Stomach (tissue), 8 donors: ENCODE measurements at regions not wholly inside any gene's neighbourhood (a gene's known extent, or its start where the extent isn't known, plus 50 kb on each side); places are given as distances from the start of the nearest gene placed in this dataset.

Experiments
- DNase-seq, 2 donors: peaks; one replicate each; pipeline versions ENCODE4 v3.0.0 to v3.0.0-alpha.2; 2013 to 2019
- H3K27ac ChIP-seq, 5 donors: fragments of 200-600 bp in 4 of 5; sonication (generic) in 4 of 5; one replicate each; pipeline ENCODE4 v1.5.1; 2013 to 2019; ENCODE audit warnings: mild to moderate bottlenecking in 1 of 5, moderate library complexity in 1 of 5
- H3K27me3 ChIP-seq, 3 donors: fragments of 200-600 bp; sonication (generic); one replicate each; pipeline ENCODE4 v1.5.1; 2017 to 2019; ENCODE audit warnings: mixed run types in 1 of 3
- H3K36me3 ChIP-seq, 4 donors: fragments of 200-600 bp; sonication (generic); 1 replicate in 3 of 4; 2 replicates in 1 of 4; pipeline ENCODE4 v1.5.1; 2016 to 2019
- H3K4me1 ChIP-seq, 4 donors: fragments of 200-600 bp; sonication (generic); one replicate each; pipeline ENCODE4 v1.5.1; 2016 to 2019
- H3K4me3 ChIP-seq, 4 donors: fragments of 200-600 bp; sonication (generic) in 3 of 4; one replicate each; pipeline ENCODE4 v1.5.1; 2016 to 2019; ENCODE audit warnings: mild to moderate bottlenecking in 1 of 4
- H3K9me3 ChIP-seq, 4 donors: fragments of 200-600 bp; sonication (generic); one replicate each; pipeline ENCODE4 v1.5.1; 2016 to 2019
- EP300 ChIP-seq: sonication (generic); formaldehyde crosslinking; IDR thresholded peaks from one replicate; pipeline ENCODE4 v1.6.1; 2017; ENCODE audit warnings: antibody characterized with exemption
- POLR2A ChIP-seq, 4 donors: fragments of 450-650 bp; IDR thresholded peaks; one replicate each; pipeline ENCODE4 v1.6.1; 2016; ENCODE audit warnings: antibody characterized with exemption in 4 of 4, control low read depth in 2 of 4, mild to moderate bottlenecking in 1 of 4, moderate library complexity in 1 of 4
- POLR2AphosphoS5 ChIP-seq, 3 donors: sonication (generic); formaldehyde crosslinking; IDR thresholded peaks; one replicate each; pipeline ENCODE4 v1.6.1; 2016; ENCODE audit warnings: antibody characterized with exemption in 3 of 3
- WGBS, 5 donors: extraction: QIAGEN DNeasy Blood & Tissue Kit in 3 of 5; methylation state at CpG; one replicate each; pipeline versions ENCODE4 v1.1.5 to v1.1.7; 2013 to 2018; 5-methylcytosine and 5-hydroxymethylcytosine counted together
- intact Hi-C: fragments of 100-400 bp; cut with DNase I; formaldehyde crosslinking; loops from one replicate; pipeline ENCODE4 v1.15.1; 2023; ENCODE audit warnings: low total_unique reads
- TF ChIP-seq, protein P1 (sequence below), 7 experiments: fragments of 450-650 bp in 4 of 7; fragments of 200-600 bp in 3 of 7; sonication (generic) in 3 of 7; IDR thresholded peaks; one replicate each; pipeline ENCODE4 v1.5.1; 2016 to 2019; ENCODE audit warnings: antibody characterized with exemption in 7 of 7, control low read depth in 2 of 7, mild to moderate bottlenecking in 1 of 7
- donor health status: healthy with polysubstance abuse.
- donor health status: Bipolar disorder and iron deficiency.
- donor health status: healthy.

DNA sequence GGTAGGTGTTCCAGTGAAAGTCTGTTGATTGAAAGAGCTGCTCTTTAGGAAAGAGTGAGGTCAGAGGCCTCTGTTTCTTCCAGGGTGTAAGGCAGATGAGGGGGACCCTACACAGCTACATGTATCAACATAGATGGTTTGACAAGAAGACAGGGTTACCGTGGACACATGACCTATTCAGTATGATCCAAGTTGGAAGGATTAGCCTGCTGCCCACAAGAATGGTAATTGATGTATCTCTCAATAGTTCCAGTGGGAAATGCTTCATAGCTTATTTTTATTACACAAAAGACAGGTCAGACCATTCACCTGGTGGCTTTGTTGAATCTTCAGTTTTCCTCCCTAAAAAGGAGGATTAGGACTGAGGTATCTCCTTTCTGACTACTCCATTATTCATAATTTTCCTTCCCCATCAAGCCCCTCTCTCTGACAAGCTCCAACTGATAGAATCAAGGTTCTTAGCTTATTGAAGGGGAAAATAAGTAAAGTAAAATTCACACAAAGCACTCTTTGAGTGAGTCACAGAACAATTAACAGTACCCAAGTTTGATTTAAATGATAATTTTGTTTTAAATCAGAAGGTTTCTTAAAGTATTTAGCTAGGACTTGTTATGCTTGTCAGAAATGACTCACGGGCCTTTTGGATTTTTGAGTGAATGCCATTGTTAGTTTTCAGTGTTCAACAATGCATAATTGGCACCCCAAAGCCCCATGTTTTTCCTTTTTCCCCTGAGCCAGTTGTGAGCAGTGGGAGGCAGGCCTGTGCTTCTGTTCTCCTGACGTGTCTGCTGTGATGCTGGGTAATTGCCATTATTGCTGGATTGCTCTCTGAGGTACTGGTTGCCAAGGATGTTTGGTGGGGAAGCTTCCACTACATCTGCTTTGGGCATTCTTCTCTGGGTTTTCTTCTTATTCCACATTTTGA, 373.2 kb downstream of the DDX10 start:
- Histone ChIP-seq H3K36me3 (no peaks in the 10 kb centered on the region), H3K4me1 (no peaks in the 10 kb centered on the region), H3K27me3 (no peaks in the 10 kb centered on the region), H3K9me3 (no peaks in the 10 kb centered on the region), H3K27ac (no peak overlapping the region), H3K4me3 (no peak overlapping the region)
- 51 to 57% (median 52%) methylated on average over 3 of the region's 3 CpGs for WGBS, 5 donors
- DNase-seq: no peak
- intact Hi-C loops: no loop called here
- TF ChIP-seq POLR2AphosphoS5 (IDR thresholded peaks at IDR 0.05) (no peak), POLR2A (IDR thresholded peaks at IDR 0.05) (no peak), EP300 (no peak)
- TF ChIP-seq, protein P1, sequence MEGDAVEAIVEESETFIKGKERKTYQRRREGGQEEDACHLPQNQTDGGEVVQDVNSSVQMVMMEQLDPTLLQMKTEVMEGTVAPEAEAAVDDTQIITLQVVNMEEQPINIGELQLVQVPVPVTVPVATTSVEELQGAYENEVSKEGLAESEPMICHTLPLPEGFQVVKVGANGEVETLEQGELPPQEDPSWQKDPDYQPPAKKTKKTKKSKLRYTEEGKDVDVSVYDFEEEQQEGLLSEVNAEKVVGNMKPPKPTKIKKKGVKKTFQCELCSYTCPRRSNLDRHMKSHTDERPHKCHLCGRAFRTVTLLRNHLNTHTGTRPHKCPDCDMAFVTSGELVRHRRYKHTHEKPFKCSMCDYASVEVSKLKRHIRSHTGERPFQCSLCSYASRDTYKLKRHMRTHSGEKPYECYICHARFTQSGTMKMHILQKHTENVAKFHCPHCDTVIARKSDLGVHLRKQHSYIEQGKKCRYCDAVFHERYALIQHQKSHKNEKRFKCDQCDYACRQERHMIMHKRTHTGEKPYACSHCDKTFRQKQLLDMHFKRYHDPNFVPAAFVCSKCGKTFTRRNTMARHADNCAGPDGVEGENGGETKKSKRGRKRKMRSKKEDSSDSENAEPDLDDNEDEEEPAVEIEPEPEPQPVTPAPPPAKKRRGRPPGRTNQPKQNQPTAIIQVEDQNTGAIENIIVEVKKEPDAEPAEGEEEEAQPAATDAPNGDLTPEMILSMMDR (IDR thresholded peaks at IDR 0.05): no peak

DNA sequence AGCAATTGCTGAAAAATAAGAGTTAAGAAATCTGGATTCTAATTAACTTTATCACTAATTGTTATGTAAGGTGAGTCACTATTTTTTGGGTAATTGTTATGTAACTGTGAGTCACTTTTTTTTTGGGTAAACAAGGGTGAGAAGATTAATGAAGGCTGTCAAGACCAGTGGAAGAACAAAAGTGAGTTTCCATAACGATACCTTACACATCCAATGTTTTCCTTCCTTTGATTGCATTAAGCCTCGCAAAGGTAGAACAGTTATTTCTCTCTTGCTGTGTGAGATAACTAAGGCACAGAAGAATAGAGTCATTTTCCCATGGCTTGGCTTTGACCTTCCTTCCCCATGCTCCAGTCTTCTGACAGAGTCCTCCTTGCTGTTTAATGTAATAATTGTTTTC, 374.7 kb downstream of the DDX10 start:
- intact Hi-C loops: no loop called here
- Histone ChIP-seq H3K9me3 (no peaks in the 10 kb centered on the region), H3K36me3 (no peaks in the 10 kb centered on the region), H3K27me3 (no peaks in the 10 kb centered on the region), H3K27ac (no peak overlapping the region), H3K4me3 (no peak overlapping the region), H3K4me1 (no peaks in the 10 kb centered on the region)
- no peak for DNase-seq
- no peak for TF ChIP-seq EP300
- WGBS, 5 donors: 27 to 48% (median 39%) methylated on average over 2 of the region's 2 CpGs

DNA sequence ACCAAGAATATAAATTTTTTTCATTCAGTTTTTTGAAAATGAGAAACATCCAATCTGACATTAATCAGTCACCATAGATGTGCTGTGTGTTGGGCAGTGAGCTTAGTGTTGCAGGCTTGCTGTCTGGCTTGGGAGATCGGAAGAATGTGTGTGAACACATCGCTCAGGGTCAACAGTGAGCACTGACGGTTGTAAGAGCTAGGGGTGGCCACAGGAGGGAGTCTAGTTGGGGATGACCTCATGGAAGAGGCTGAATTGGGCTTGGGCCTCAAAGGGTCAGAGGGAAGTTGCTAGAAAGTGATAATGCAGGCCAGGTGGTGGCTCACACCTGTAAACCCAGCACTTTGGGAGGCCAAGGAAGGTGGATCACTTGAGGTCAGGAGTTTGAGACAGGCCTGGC, 375.4 kb downstream of the DDX10 start:
- DNase-seq: no peak
- Histone ChIP-seq H3K4me1 (no peaks in the 10 kb centered on the region), H3K27ac (no peak overlapping the region), H3K9me3 (no peaks in the 10 kb centered on the region), H3K27me3 (no peaks in the 10 kb centered on the region), H3K36me3 (no peaks in the 10 kb centered on the region), H3K4me3 (no peak overlapping the region)
- intact Hi-C loops: no loop called here
- TF ChIP-seq POLR2A (IDR thresholded peaks at IDR 0.05) (no peak), EP300 (no peak), POLR2AphosphoS5 (IDR thresholded peaks at IDR 0.05) (no peak)
- TF ChIP-seq, protein P1 (IDR thresholded peaks at IDR 0.05): no peak
- 72 to 87% (median 79%) methylated on average over 3 of the region's 3 CpGs for WGBS, 5 donors

DNA sequence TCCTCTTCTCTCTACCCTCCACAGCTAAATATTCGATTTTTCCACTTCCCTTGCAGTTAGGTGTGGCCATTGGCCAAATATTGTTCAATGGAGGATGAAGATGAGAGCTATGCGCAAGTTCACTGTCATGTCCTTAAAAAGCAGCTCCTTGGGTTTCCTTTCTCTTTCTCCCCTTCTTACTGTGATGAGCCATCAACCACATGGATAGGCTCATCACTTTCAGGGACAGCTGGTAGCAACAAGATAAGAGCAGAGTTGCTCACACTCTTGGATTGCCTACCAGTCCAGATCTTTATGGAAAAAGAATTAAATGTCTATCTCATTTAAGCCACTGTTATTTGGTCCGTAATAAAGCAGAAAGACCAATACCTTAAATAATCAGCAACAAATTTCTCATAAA, 377.0 kb downstream of the DDX10 start:
- intact Hi-C loops: no loop called here
- no peak overlapping the region for H3K27ac ChIP-seq
- TF ChIP-seq POLR2A (IDR thresholded peaks at IDR 0.05): no peak
- no peak for TF ChIP-seq EP300
- TF ChIP-seq POLR2AphosphoS5 (IDR thresholded peaks at IDR 0.05): no peak
- TF ChIP-seq, protein P1 (IDR thresholded peaks at IDR 0.05): no peak
- H3K27me3 ChIP-seq: no peaks in the 10 kb centered on the region
- H3K4me3 ChIP-seq: no peak overlapping the region
- H3K36me3 ChIP-seq: no peaks in the 10 kb centered on the region
- no peak for DNase-seq
- WGBS, 5 donors: 75 to 84% (median 79%) methylated on average over 3 of the region's 3 CpGs
- H3K4me1 ChIP-seq: no peaks in the 10 kb centered on the region
- H3K9me3 ChIP-seq: no peaks in the 10 kb centered on the region

DNA sequence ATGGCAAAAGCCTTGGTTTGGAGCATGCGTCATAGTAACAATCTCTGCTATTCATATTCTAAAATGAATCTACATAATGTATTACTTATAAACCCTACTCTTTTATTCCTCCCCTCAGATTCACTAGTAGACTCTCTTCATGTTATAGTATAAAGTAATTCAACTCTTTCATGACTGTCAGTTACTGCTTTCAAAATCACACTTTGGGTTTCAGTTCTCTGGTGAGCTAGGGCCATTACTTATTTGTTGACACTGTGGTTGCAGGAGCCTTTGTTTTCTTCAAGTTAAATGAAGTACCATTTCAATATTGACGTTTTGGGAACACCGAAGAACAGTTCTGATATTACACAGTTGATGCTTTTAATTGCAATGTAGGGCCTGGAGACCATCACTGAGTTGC, 378.4 kb downstream of the DDX10 start:
- Histone ChIP-seq H3K4me1 (no peaks in the 10 kb centered on the region), H3K9me3 (no peaks in the 10 kb centered on the region), H3K4me3 (no peak overlapping the region), H3K27me3 (no peaks in the 10 kb centered on the region), H3K36me3 (no peaks in the 10 kb centered on the region), H3K27ac (no peak overlapping the region)
- intact Hi-C loops: no loop called here
- TF ChIP-seq, protein P1 (IDR thresholded peaks at IDR 0.05): no peak
- TF ChIP-seq EP300 (no peak), POLR2AphosphoS5 (IDR thresholded peaks at IDR 0.05) (no peak), POLR2A (IDR thresholded peaks at IDR 0.05) (no peak)
- WGBS, 5 donors: 41 to 60% (median 51%) methylated on average over 3 of the region's 3 CpGs
- no peak for DNase-seq
